ENCODE measurements at regions not wholly inside any gene's neighbourhood (a gene's known extent, or its start where the extent isn't known, plus 50 kb on each side); places are given as distances from the start of the nearest gene placed in this dataset.

DNA sequence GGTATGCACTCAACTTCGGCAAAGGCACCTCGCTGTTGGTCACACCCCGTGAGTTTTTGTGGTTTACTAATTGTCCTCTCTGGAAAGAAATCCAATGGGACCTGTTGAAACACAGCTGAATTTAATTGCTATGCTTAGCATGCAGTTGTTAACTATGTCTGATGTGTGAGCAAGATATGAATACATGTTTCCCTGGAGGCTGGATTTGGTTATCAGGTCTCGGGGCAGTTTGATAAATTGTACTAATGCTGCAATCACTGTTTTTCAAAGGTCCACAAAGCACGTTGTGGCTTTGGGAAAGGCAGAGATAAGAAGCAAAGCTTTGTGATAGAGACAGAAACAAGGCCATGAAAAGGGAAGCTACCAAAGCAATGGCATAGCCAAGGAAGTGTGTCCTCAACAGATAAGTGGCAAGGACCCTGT, 91.3 kb downstream of the DAD1 start:
- Histone ChIP-seq H3K4me1 (peaks cover 23% of the 10 kb centered on the region), H3K4me3 (no peak overlapping the region), H3K9me3 (no peaks in the 10 kb centered on the region), H3K36me3 (no peaks in the 10 kb centered on the region), H3K27ac (no peak overlapping the region), H3K27me3 (no peaks in the 10 kb centered on the region)
- TF ChIP-seq, protein P1, sequence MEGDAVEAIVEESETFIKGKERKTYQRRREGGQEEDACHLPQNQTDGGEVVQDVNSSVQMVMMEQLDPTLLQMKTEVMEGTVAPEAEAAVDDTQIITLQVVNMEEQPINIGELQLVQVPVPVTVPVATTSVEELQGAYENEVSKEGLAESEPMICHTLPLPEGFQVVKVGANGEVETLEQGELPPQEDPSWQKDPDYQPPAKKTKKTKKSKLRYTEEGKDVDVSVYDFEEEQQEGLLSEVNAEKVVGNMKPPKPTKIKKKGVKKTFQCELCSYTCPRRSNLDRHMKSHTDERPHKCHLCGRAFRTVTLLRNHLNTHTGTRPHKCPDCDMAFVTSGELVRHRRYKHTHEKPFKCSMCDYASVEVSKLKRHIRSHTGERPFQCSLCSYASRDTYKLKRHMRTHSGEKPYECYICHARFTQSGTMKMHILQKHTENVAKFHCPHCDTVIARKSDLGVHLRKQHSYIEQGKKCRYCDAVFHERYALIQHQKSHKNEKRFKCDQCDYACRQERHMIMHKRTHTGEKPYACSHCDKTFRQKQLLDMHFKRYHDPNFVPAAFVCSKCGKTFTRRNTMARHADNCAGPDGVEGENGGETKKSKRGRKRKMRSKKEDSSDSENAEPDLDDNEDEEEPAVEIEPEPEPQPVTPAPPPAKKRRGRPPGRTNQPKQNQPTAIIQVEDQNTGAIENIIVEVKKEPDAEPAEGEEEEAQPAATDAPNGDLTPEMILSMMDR (IDR thresholded peaks at IDR 0.05), result no peak
- peak in 1 of 2 donors; percentile 55 for TF ChIP-seq POLR2AphosphoS5 (IDR thresholded peaks at IDR 0.05; ENCODE audit: insufficient read depth in 1 of 2, low read depth in 1 of 2)
- no peak for DNase-seq (ENCODE audit: extremely low spot score in 2 of 2)
- intact Hi-C loops (cut with DNase I), result no loop called here

DNA sequence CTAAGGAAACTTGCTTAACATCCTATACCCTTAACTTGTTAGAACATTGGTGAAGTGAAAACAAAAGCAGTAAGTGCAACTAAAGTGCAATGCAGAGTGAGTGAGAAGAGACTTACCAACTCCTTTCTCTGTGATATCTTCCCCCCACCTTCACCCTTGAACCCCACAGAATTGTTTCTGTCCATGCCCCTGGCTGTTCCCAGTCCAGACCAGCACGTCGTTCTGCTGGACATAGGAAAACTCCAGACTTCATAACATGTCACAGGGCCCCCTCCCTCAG, 91.9 kb downstream of the DAD1 start:
- Histone ChIP-seq H3K27me3 (no peaks in the 10 kb centered on the region), H3K9me3 (no peaks in the 10 kb centered on the region), H3K36me3 (no peaks in the 10 kb centered on the region), H3K4me1 (peaks cover 22% of the 10 kb centered on the region), H3K27ac (peak overlapping the region; percentile 22), H3K4me3 (no peak overlapping the region)
- intact Hi-C loops (cut with DNase I), result no loop called here
- DNase-seq (ENCODE audit: extremely low spot score in 2 of 2), result no peak
- TF ChIP-seq POLR2A (IDR thresholded peaks at IDR 0.05) (no peak), POLR2AphosphoS5 (IDR thresholded peaks at IDR 0.05; ENCODE audit: insufficient read depth in 1 of 2, low read depth in 1 of 2) (no peak)
- TF ChIP-seq, protein P1 (IDR thresholded peaks at IDR 0.05), result no peak

DNA sequence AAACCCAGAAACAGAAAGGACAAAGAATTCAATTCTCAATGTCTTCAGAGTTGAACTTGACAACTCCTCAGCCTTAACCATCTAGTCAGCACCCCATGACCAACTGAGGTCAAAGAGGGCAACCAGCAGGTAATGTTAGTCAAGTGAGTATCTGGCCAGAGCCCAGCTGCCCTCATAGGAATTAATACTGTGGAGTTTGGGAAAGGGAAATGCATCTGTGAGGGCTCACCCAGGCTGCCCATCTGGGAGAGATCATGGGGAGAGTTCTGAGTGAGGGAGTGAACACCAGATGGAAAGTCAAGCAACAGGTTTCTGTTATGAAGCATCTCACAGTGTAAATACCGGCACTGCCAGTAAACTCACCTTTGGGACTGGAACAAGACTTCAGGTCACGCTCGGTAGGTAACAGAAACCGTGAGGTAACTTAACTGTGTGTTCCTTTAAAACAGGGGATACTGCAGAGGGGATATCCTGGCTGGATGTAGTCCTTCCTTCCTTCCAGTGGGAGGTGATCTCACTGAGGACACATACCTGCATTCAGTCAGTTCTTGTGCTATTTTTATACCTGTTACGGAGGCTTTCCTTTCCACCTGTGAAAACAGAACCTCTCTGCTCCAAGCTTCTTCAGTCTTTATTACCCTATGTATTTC, 94.4 kb downstream of the DAD1 start:
- no peaks in the 10 kb centered on the region for H3K27me3 ChIP-seq
- DNase-seq (ENCODE audit: extremely low spot score in 2 of 2), result no peak
- H3K9me3 ChIP-seq, result no peaks in the 10 kb centered on the region
- H3K4me3 ChIP-seq, result no peak overlapping the region
- intact Hi-C loops (cut with DNase I), result no loop called here
- no peak for TF ChIP-seq POLR2AphosphoS5 (IDR thresholded peaks at IDR 0.05; ENCODE audit: insufficient read depth in 1 of 2, low read depth in 1 of 2)
- no peak for TF ChIP-seq POLR2A (IDR thresholded peaks at IDR 0.05)
- TF ChIP-seq, protein P1 (IDR thresholded peaks at IDR 0.05), result no peak
- no peak overlapping the region for H3K27ac ChIP-seq
- no peaks in the 10 kb centered on the region for H3K36me3 ChIP-seq
- peaks cover 33% of the 10 kb centered on the region for H3K4me1 ChIP-seq

DNA sequence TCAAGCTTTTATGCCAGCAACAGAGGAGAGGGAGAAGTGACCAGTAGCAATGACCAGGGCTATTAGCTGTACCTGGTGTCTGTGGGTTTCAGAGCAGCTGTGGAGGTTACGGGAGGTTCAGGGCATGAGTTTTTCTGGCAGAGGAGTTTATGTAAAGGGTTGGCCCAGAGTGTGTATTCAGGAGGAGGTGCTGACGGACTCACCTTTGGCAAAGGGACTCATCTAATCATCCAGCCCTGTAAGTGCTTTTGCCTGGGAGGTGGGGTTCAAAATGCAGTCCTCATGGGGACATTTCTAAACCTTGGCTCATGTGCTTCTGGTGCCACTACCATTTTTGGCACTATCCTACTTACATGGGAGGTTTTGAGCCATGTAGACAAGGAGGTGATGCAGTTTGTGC, 95.3 kb downstream of the DAD1 start:
- Histone ChIP-seq H3K4me1 (peaks cover 39% of the 10 kb centered on the region), H3K27ac (no peak overlapping the region), H3K36me3 (no peaks in the 10 kb centered on the region), H3K27me3 (no peaks in the 10 kb centered on the region), H3K4me3 (no peak overlapping the region), H3K9me3 (no peaks in the 10 kb centered on the region)
- intact Hi-C loops (cut with DNase I), result no loop called here
- no peak for TF ChIP-seq POLR2AphosphoS5 (IDR thresholded peaks at IDR 0.05; ENCODE audit: insufficient read depth in 1 of 2, low read depth in 1 of 2)
- TF ChIP-seq, protein P1 (IDR thresholded peaks at IDR 0.05), result no peak
- TF ChIP-seq POLR2A (IDR thresholded peaks at IDR 0.05), result no peak
- no peak for DNase-seq (ENCODE audit: extremely low spot score in 2 of 2)

DNA sequence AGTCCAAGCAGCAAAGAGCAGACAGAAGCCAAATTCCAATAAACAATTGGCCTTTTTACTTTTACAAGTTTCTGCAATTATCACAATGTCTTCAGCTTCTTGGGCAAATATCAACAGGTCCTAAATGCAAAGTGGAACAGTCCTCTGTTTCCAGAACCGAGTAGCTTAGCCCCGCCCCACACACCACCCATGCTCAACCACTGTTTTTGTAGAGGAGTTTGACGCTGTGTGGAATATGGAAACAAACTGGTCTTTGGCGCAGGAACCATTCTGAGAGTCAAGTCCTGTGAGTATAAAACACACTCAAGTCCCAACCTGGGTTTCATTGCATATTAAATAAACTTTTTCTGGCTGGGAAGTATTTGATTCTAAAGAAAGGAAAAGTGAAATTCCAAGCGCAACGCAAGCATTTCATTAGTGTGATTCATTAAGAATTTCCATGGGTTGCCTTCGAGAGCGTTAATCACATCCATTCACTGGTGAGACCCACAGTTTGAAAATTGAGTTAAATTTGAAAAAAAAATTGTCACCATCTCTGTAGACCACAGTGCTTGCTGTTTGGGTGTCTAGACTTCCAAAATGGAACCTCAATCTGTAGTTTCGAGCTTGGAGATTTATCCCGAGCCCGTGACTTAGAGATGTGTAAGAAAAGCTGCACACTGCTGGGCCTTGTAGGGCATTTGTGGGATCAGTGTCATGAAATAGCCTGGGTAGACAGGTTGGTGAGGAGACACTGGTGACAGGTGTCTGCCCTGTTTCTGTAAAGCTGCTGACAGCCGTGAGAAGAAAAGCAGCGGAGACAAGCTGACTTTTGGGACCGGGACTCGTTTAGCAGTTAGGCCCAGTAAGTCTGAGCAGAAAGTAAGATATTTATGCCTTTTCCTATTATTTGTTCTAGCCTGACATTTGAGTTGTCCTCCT, 96.1 kb downstream of the DAD1 start:
- TF ChIP-seq POLR2AphosphoS5 (IDR thresholded peaks at IDR 0.05; ENCODE audit: insufficient read depth in 1 of 2, low read depth in 1 of 2) (no peak), POLR2A (IDR thresholded peaks at IDR 0.05) (no peak)
- TF ChIP-seq, protein P1 (IDR thresholded peaks at IDR 0.05), result no peak
- H3K9me3 ChIP-seq, result no peaks in the 10 kb centered on the region
- H3K27ac ChIP-seq, result no peak overlapping the region
- no peaks in the 10 kb centered on the region for H3K27me3 ChIP-seq
- peaks cover 39% of the 10 kb centered on the region for H3K4me1 ChIP-seq
- intact Hi-C loops (cut with DNase I), result no loop called here
- no peak overlapping the region for H3K4me3 ChIP-seq
- no peak for DNase-seq (ENCODE audit: extremely low spot score in 2 of 2)
- H3K36me3 ChIP-seq, result no peaks in the 10 kb centered on the region

Measured in vagina (tissue), 2 donors.